Erythroblast (primary cell): ENCODE measurements at regions not wholly inside any gene's neighbourhood (a gene's known extent, or its start where the extent isn't known, plus 50 kb on each side); places are given as distances from the start of the nearest gene placed in this dataset.

Experiments used
- GATA1 ChIP-seq: IDR thresholded peaks from 2 replicates; pipeline ENCODE4 v1.6.1; 2011; ENCODE audit warnings: low read depth, mild to moderate bottlenecking, control low read depth, low read length, moderate library complexity
- POLR2A ChIP-seq: IDR thresholded peaks from 2 replicates; pipeline ENCODE4 v1.6.1; 2011; ENCODE audit warnings: mild to moderate bottlenecking, low read length

DNA sequence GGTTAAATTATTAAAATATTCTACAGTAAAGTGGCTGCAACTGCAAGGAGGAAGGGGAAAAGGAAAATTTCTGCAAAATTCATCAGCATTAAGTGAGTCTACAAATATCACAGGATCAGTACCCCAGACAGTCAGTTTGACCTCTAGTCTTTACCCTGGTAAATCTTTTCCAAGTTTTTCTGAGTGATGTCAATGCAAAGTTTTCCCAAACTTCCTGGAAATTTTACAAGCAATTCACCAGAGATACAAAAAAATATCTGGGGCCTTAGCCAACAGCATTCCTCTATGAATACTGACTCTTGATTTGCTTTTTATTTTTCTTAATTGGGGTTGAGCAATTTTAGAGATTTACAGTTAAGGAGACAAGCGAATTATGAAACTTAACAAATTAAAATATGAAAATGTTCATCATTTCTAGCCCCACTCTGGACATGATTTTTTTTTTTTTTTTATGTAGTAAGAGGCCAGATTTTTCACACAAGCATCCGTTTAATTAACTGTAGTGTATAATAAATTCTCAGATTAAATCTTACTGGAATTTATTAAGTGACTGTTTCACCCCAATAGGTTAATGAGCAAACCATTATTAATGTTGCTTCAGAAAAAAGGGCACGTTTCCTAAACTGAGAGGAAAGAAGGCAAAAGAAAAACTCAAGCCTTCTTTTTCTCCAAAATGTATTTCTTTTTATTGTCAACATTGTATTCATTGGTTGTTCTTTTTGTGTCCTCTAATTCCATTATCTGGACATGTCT, 539.5 kb upstream of the FZD8 start:
- TF ChIP-seq POLR2A, result no peak
- no peak for TF ChIP-seq GATA1
